Hematopoietic multipotent progenitor cell treated with erythropoietin and hydrocortisone succinate and interleukin-3 and kit ligand, for 4 days (in vitro differentiated cells): ENCODE measurements at regions not wholly inside any gene's neighbourhood (a gene's known extent, or its start where the extent isn't known, plus 50 kb on each side); places are given as distances from the start of the nearest gene placed in this dataset.
"Not testable (repeated sequence)": the region's sequence is repeated elsewhere in the genome, so short reads cannot be mapped to it uniquely, and the experiment has no call there.

Source experiments
- DNase-seq: peaks from one replicate; pipeline ENCODE4 v3.0.0-alpha.2; 2015

DNA sequence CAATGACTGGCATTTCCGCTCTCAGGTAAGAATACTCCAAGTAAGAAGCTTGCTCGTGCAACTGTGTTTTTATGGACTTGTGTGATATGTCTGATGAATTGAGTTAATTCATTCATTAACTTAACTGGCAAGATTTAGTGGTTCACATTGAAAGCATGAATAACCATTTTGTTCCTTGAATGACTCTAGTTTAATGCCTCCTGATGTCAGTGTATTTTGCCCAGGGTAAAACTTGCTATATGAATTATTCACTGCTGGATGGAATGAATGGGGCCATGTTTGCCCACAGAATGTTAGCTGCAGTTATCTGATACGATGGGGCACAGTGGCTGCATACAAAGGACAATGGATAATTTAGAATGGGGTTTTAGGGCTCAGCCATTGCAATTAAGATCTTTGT lies 124.1 kb downstream of the ZNF365 start:
- no peak for DNase-seq

DNA sequence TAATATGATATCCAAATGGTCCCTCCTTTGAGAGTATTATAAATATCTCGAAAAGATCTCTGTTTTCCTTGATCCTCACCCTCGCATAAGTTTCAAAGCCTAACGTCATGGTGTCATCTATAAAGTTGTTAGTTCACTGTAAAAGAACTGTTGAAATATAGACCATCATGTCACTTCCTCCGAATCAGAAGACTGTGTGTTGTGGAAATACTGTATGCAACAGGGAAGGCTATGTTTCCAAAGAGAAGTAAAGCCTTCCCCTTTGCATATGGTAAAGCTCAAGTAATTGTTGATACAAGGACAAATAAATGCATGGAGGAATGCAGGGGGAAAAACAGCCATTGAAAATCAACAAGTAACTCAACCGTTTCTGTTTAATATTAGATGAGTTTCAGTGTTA lies 125.9 kb downstream of the ZNF365 start:
- not testable (repeated sequence) for DNase-seq

DNA sequence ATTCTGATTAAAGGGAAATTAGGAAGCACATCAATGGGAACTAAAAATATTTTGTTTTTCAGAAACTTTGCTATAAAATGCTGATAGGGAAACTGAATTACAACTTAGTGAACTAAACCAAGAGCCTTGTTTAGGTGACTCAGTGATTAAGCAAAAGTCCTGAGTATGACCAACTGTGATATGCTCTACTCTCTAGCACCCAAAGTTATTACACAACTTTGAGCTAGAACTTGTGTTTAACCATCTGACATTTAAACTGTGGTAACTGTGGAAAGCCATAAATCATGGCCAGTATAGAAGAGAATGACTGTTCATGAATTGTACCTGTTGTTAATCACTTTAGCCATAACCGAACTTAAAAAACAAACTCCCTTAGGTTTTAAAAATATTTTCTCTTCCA lies 127.4 kb downstream of the ZNF365 start:
- DNase-seq = peak; percentile 43

DNA sequence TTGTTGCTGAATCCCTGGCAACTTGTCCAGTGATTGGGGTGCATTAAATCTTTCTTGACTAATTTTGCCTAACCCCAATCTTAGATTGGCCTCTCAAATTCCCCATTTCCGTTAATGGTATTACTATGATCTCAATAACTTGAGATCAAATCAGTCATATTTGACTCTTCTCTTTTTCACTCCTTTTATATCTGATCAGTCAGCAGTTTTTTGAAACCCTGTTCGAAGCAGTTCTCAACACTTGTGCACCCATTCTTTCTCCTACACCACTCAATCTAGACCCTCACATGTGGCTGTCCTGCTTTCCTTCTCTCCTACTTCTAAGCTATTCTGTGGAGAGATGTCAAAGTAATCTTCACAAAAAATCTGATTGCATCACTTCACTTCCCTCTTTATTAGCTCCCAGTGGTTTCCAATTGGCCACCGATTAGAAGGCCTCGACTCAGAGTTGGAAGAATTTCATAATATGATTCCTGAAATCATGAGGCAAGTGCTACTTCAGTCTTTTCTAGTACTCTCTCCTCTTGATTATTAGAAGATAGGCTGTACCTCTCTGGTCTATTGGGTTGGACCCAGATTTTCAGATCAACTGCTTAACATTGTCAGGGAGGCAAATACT lies 128.9 kb downstream of the ZNF365 start:
- DNase-seq = peak; percentile 63

DNA sequence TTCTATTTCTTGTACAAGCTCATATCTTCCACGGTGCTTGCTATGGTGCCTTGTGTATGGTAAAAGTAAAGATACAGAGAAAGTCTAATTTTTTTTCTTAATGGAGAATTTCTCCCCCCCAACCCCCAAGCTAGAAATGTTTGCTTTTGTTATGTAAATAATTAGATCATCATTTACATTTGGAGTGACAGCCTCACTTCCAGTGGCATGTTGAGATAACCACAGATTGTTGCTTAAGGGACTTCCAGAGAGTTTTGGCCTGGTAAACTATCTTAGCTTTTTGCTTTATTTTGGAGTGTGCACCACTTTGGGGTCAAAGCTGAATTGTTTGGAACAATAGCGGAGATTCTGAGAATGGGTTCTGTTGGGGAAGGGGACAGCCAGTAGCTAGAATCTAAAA lies 129.7 kb downstream of the ZNF365 start:
- no peak for DNase-seq

DNA sequence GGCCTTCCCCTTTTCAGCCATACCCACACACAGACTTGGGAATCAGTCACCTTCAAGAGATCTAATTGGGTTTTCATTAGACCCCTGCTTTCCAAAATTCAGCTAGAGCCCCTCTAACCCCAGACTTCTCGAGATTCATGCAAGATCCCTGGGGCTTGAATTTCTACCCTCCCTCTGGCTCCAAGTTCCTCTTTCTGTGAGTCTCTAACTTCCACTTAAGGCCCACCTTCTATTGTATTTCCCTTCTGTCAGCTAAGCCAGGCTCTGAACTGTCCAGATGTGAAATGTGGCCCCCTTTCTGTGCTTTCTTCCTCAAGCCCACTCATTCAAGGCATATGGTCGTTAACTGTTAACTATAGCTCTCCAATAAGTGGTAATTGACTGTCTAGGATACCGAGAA lies 132.2 kb downstream of the ZNF365 start:
- DNase-seq = peak; percentile 58

DNA sequence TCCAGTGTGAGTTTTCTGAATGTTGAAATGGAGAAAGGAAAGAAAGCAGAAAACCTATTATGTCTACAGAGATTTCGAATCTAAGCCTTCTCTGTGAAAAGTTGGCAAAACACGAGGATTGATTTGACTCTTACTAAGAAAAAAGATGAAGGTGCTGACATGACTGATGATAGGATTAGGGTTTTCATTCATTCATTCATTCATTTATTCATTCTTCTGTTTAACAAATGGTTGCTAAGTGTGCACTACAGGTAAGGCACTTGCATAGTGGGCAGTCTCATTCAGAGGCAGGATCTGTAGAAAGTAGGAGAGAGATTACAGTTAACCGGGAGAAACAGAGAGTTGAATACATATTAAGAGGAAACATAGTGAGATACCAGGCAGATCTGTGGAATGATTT lies 137.1 kb downstream of the ZNF365 start:
- no peak for DNase-seq

DNA sequence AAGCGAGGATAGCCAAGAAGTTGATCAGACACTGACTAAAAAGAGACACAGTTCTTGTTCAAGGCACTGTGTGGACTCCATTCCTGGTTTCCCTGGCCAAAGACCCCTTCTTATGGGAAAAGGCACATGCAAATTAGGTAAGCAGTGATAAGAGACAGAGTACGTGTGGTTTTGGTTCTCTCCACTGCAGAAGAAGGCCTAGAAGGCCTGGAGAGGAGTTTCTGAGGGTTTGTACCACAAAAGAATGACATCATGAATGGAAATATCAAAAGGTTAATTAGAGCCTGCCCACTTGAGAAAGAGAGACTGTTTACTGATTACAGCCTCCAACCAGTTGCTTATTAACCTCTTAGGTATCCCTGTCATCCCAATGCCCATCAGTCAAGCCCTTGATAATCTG lies 137.5 kb downstream of the ZNF365 start:
- DNase-seq = no peak

DNA sequence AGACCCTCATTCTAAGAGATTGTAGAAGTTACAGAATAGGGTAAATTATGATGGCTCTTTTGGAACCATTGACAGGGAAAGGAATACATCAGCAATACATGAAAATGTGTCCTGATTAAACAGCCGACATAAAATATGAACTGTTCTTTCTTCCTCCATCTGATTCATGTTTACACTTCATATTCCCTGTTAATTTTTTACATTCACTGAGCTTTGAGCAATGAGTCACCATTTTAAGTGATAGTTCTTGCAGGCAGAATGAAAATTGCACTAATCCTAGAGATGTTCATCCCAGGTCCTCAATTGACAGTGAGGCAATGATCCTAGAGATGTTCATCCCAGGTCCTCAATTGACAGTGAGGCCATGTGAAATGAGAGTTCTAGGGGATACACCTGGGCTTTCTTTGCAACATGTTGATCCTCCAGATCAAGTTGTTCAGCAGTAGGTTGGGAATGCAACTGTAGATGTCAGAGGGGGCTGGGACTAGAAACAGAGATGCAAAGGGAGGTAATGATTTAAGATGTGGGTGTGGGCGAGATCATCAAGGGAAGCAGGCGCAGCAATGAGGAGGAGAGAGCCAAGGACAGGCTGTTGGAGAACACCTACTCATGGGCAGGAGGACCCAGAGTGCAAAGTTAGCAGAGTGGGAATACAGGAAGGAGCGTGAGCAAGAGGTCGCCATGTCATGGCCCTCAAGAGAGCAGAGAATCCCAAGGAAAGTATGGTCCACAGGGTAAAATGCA lies 138.7 kb downstream of the ZNF365 start:
- DNase-seq = no peak

DNA sequence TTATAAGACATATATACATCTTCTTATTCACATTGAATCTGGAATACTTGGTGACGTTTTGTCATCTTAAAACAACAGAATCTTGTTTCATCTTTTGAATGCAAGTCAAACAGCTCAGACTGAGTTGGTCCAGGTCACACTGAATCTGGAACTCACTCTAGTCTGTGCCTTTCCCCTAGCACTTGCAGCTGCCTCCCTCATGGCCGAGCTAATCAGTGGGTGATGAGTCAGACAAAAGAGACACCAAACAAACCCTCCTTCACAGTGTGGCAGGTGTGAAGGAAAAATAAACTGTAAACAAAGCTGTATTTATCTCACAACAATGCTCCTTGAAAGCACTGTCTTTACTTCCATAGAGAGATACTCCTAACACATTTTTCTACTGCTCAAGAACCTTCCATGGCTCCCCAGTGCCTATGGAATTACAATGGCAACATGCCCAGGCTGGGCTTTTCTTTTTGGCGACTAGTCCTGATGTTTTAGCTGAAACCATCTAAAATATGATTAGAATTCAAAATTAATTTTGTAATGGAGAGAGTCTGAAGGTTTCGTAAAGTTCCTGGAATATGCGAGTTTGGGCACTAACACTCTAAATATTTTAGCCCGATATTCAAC lies 140.0 kb downstream of the ZNF365 start:
- DNase-seq = no peak

DNA sequence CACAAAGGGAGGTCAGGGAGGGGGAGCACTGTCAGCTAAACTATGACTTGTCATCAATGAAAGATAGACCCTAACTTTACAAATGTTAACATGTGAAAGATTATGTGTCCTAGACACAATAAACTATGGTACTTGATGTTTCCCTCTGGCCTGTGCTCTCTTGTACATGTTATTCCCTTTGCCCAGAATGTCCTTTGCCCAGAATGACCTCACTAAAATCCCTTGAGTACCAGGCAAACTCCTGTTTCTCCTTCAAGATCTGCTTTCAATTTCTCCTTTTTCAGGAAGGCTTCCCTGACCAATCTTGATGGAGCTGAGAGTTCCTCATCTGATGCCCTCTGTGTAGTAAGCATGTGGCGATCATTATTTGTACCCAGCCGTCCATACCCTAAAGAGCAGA lies 143.1 kb downstream of the ZNF365 start:
- no peak for DNase-seq

DNA sequence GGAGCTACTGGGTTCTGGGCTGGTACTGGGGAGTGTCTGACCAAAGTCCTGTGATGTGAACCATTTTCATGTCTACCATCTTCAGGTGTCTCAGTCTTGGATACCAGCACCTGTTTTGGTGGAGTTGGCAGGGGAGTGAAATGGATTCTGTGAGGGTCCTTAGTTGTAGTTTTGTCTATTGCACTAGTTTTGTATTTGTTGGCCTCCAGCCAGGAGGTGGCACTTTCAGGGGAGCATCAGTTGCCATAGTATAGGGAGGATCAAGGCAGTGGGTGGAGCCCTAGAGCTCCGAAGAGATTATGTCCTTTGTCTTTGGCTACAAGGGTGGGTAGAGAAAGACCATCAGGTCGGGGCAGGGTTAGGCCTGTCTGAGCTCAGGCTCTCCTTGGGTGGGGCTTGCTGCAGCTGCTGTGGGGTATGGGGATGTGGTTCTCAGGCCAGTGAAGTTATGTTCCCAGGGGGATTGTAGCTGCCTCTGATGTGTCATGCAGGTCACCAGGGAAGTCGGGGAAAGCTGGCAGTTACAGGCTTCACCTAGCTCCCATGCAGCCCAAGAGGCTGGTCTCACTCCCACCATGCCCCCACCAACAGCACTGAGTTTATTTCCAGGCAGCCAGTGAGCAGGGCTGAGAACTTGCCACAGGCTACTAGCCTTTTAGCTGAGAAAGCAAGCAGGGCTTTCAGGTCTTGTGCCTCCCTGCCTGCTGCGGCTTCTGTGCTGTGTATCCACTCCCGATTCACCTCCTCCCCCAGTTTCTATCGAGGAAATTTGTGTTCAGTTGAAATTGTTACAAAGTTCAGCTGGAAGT lies 153.1 kb downstream of the ZNF365 start:
- DNase-seq = no peak

DNA sequence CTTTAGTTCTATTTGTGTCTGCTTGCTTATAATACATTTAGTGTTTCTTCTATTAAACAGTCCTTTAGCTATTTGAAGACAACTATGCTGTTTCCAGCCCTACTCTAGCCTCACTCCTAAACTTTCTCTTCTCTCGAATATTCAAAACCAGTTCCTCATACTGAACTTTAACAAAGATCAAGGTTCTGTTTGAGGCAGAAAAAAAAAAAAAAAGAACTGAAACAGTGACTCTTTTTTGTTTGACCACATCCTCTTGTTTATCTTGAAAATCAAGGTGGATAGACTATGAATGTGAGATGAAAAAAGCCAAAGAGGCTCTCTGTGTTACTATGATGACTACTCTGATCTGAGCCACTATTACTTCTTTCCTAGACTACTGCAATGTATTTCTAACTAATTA lies 154.3 kb downstream of the ZNF365 start:
- peak; percentile 71 for DNase-seq

DNA sequence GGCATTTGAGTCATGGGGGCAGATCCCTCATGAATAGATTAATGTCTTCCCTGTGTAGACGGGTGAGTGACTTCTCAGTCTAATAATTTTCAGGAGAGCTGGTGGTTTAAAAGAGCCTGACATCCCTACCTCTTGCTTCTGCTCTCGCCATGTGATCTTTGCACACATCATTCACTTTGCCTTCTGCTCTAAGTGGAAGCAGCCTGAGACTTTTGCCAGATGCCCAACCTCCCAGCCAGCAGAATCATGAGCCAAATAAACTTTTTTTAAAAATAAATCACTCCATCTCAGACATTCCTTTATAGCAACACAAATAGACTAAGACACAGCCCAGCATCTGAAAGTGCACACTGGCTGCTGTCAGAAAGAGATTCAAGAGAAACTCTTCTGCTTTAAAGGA lies 155.2 kb downstream of the ZNF365 start:
- no peak for DNase-seq

DNA sequence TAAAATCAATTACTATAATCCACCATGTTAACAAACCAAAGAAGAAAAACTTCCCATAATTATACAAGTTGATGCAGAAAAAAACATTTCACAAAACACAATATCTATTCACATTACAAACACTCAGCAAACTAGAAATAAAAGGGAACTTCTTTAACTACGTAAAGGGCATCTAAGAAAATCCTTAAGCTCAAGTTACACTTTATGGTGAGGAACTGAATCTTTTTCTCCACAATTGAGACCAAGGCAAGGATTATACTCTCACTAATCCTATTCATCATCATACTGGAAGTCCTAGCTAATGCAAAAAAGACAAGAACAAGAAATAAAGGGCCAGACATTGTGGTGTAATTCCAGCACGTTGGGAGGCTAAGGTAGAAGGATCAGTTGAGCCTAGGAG lies 159.9 kb downstream of the ZNF365 start:
- no peak for DNase-seq

DNA sequence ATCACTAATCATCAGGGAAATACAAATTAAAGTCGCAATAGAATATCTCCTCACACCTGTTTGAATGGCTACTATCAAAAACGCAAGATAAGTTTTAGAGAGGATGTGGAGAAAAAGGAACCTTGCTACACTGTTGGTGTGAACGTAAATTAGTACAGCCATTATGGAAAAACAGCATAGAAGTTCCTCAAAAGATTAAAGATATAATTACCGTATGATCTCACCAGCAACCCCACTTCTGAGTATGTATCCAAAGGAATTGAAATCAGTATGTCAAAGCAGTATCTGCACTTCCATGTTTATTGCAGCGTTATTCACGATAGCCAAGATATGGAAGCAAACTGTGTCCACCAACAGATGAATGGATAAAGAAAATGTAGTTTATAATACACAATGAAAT lies 164.4 kb downstream of the ZNF365 start:
- no peak for DNase-seq

DNA sequence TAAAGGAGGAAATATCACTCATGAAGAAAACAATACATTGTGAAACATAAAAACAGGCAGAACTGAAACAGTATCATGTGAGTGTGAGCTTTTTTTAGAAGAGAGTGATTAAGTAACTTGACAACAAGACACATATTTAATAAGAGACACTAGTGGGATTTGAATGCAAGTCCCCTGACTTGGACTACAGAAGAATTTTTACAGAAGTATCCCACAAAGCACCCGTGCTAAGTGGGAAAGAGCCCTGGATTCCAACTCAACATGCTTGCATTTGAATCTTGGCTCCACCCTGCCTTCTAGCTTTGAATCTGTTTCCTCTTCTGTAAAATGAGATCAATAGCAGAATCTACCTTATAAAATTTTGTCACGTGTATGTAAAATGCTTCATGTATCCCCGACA lies 166.2 kb downstream of the ZNF365 start:
- DNase-seq = no peak

DNA sequence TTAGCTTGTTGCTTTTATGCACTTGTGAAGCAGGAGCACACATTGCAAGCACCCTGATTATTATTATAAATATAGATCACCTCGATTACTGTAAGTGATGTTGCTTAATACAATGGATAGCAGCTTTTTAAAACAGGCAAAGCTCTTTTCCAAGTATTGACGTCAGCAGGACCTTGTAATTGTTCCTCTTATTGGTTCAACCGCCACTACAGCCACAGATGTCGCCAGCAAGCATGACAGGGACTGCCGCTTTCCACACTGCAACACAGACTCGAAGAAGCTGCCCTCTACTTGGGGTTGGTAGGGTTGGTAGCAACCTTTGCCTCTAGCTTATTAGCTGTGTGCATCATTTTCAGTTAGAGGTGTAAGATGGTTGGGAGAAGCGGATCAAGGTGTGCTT lies 167.6 kb downstream of the ZNF365 start:
- DNase-seq = no peak

DNA sequence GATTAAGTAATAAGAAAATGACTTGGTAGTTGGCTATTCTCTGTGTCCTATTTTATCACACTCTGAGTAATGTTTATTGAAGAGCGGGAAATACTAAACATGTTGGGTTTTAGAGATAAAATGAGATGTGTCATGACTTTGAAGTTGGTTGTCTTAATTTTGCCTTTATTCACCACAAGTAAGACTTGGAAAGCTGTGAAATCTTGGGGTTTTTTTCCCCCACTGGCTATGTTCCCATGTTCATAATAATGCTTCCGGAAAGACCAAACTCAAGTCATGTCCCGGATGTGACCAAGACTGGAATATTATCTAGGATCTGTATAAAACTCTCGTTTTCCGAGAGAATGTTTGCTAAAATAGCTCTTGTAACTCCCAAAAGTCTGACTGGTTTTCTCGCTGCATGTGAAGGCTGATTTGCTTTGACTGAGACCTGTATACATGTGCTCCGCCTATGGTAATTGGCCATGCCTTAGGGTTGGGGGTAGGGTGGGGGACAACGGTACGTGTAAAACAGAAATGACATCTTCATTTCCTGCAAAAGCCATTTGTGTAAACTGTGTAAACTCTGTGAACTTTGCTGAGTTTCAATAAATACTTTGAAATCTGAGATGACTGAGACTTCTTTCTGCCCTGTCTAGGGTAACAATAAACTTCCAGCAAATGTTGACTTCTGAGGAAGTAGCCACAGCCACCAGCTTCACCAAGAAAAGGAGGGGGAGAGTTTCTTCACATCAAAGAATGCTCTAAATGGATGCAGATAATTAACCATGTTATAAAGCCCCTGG lies 169.6 kb downstream of the ZNF365 start:
- DNase-seq = no peak

DNA sequence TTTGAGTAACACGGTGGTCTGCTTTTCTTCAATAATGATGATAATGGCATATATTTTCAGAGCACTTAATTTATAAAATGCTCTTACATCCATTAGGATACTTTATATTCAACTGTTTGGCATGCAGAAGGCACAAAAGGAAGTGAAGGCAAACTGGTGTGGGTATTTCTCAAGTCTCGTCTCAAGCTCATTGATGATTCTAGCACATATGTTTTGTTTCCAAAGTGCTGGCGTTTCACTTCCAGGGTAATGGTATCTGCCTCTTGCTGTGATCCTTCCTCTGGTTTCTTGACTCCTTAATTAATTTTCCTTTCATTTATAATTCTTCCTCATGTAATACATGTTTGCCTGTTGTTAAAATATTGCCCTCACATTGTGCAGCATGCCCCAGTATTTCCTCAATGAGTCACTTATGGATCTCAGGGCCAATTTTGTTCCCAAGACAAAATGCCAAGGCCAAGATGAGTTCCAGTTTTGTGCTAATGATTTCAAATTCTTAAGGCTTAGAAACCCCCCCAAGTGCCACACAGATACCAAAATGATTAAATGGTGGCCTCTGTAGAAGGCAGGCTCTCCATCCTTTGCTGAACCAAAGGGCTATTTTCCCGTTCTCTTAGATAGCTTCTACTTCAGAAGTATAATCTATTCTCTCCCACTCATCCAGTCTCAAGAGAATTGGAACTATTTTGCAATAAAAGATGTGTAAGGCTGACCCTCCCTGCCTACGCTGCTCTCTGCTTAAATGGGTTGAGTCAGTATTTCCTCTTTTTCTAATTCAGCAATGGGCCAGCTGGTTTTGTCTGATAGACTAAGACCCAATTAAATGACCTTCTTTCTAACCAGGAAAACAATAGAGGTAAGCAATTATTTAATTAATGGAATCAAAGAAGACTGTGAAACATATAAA lies 171.2 kb downstream of the ZNF365 start:
- peak; percentile 17 for DNase-seq

DNA sequence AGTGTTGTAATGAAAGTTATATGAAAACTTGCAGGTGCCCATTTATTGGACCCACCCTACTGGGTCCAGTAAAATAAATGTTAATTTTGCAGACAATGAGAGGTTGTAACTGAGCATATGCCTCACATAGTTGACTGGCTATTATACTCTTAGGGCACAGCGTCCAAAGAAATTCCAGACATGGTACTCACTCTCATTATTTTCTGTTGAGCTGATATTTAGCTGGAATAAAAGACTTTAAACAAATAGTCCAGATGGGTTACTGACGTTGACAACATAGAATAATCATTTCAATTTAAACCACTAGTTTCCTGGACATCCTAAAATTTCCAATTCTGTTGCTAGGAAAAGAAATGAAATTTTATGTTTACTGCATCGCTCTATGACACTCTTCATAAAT lies 174.5 kb downstream of the ZNF365 start:
- no peak for DNase-seq

DNA sequence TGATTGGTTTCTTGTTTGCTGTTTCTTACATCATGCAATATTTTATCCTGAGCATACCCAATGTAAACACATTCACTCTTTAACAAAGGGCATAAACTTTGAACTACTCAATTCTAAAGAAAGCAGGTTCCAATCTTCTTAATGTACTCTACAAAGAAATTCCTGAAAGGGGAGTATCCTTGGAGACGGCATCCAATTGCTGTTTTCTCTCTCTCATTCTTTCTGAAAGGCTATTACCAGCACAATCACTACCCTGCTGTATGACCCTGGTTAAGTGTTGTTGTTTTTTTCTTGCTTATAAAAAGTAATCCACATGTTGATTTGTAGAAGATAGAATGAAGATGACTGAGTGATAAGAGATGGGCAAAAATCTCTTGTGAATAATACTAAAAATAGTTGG lies 176.0 kb downstream of the ZNF365 start:
- no peak for DNase-seq
